HCT116 (cell line): ENCODE measurements at regions not wholly inside any gene's neighbourhood (a gene's known extent, or its start where the extent isn't known, plus 50 kb on each side); places are given as distances from the start of the nearest gene placed in this dataset.

Experiments
- ATAC-seq: fragments of 200-7000 bp; cut with Tn5 transposase; 2 replicates; pipeline ENCODE4 v1.9.1; 2020; ENCODE audit warnings: mild to moderate bottlenecking, moderate library complexity
- BruUV-seq: library from RNA; stranded (reverse); fragments of 400-500 nt; replicated peaks from 2 replicates; lab custom pipeline; 2021; lab: Mats Ljungman, UMichigan
- CTCF ChIA-PET: fragments of 300-600 bp; sonication (Branson Sonifier 250); formaldehyde crosslinking; loops from one replicate; lab custom pipeline; 2021; ENCODE audit warnings: antibody characterized with exemption; lab: Charles Lee
- POLR2A ChIA-PET: fragments of 300-600, 350-600 bp; sonication (Branson Sonifier 250); formaldehyde crosslinking; loops from one replicate; lab custom pipeline; 2021; ENCODE audit warnings: antibody characterized with exemption; lab: Charles Lee
- RAD21 ChIA-PET, 2 experiments: fragments of 300-600 bp; sonication (Branson Sonifier 250); formaldehyde crosslinking; loops; one replicate each; lab custom pipeline; 2023; ENCODE audit warnings: low total read pairs in 2 of 2; ENCODE audit not compliant: uncharacterized antibody in 2 of 2, unreplicated experiment in 2 of 2, low non-redundant PET in 1 of 2; lab: Charles Lee
- DNase-seq: peaks from one replicate; pipeline ENCODE4 v3.0.0-alpha.2; 2010; ENCODE audit warnings: low read depth, low spot score
- H2AFZ ChIP-seq: fragments of 200-600 bp; shearing (Covaris generic), sonication (generic); 2 replicates; pipeline ENCODE4 v1.6.1; 2017; ENCODE audit warnings: low read depth, mixed run types, mixed read lengths, antibody characterized with exemption, low read length; ENCODE audit not compliant: poor library complexity, severe bottlenecking
- H3K27ac ChIP-seq: 2 replicates; pipeline ENCODE4 v1.5.1; 2012; ENCODE audit warnings: low read depth, low read length
- H3K27me3 ChIP-seq: fragments of 200-600 bp; sonication (generic); 2 replicates; pipeline ENCODE4 v1.6.1; 2016; ENCODE audit warnings: mixed run types, low read length, mixed read lengths; ENCODE audit not compliant: insufficient read depth
- H3K36me3 ChIP-seq, 2 experiments: fragments of 200-500 bp in 1 of 2; fragments of 200-600 bp in 1 of 2; sonication (Bioruptor generic) in 1 of 2; sonication (generic) in 1 of 2; 2 replicates each; pipeline versions ENCODE4 v1.5.1 to v1.6.1; 2014 to 2016; ENCODE audit warnings: low read length in 2 of 2, inconsistent platforms in 1 of 2, mixed read lengths in 1 of 2, mixed run types in 1 of 2; ENCODE audit not compliant: insufficient read depth in 2 of 2, control insufficient read depth in 1 of 2
- H3K4me1 ChIP-seq, 2 experiments: fragments of 200-600 bp in 1 of 2; sonication (generic) in 1 of 2; 2 replicates each; pipeline versions ENCODE4 v1.5.1 to v1.6.1; 2012 to 2017; ENCODE audit warnings: low read length in 2 of 2, inconsistent platforms in 1 of 2, mild to moderate bottlenecking in 1 of 2, mixed read lengths in 1 of 2, mixed run types in 1 of 2, moderate library complexity in 1 of 2; ENCODE audit not compliant: insufficient read depth in 2 of 2, control insufficient read depth in 1 of 2
- H3K4me2 ChIP-seq: fragments of 200-600 bp; sonication (generic); 2 replicates; pipeline ENCODE4 v1.6.1; 2017; ENCODE audit warnings: mixed run types, low read length, mixed read lengths
- H3K4me3 ChIP-seq, 2 experiments: fragments of 200-600 bp in 1 of 2; sonication (generic) in 1 of 2; replicated peaks in 1 of 2; 2 replicates each; pipeline ENCODE4 v1.5.1; 2011 to 2016; ENCODE audit warnings: low read length in 2 of 2, control low read depth in 1 of 2, low read depth in 1 of 2, mild to moderate bottlenecking in 1 of 2, mixed read lengths in 1 of 2, mixed run types in 1 of 2
- H3K79me2 ChIP-seq: fragments of 200-600 bp; sonication (generic); 2 replicates; pipeline ENCODE4 v1.6.1; 2017; ENCODE audit warnings: mild to moderate bottlenecking, mixed run types, low read length, moderate library complexity, mixed read lengths; ENCODE audit not compliant: insufficient read depth
- H3K9ac ChIP-seq: fragments of 200-600 bp; sonication (generic); 2 replicates; pipeline ENCODE4 v1.6.1; 2016; ENCODE audit warnings: low read length, mixed read lengths
- H3K9me2 ChIP-seq: fragments of 200-600 bp; sonication (generic), shearing (Covaris generic); 2 replicates; pipeline ENCODE4 v1.6.1; 2017; ENCODE audit warnings: mixed run types, mild to moderate bottlenecking, moderate library complexity; ENCODE audit not compliant: insufficient read depth
- H3K9me3 ChIP-seq, 2 experiments: fragments of 200-500 bp in 1 of 2; fragments of 200-600 bp in 1 of 2; sonication (Bioruptor generic) in 1 of 2; sonication (generic) in 1 of 2; 2 replicates each; pipeline ENCODE4 v1.6.1; 2014 to 2017; ENCODE audit warnings: low read length in 2 of 2, mixed read lengths in 2 of 2, inconsistent platforms in 1 of 2, low read depth in 1 of 2, mild to moderate bottlenecking in 1 of 2, mixed run types in 1 of 2, moderate library complexity in 1 of 2; ENCODE audit not compliant: control insufficient read depth in 1 of 2, insufficient read depth in 1 of 2
- H4K20me1 ChIP-seq: fragments of 200-600 bp; sonication (generic), shearing (Covaris generic); 2 replicates; pipeline ENCODE4 v1.6.1; 2017; ENCODE audit warnings: mixed run types, mild to moderate bottlenecking, moderate library complexity; ENCODE audit not compliant: insufficient read depth
- ATF3 ChIP-seq: IDR thresholded peaks from 2 replicates; pipeline ENCODE4 v1.6.1; 2012
- CBX3 ChIP-seq: IDR thresholded peaks from 2 replicates; pipeline ENCODE4 v1.6.1; 2012; ENCODE audit warnings: low read depth
- CEBPB ChIP-seq: IDR thresholded peaks from 2 replicates; pipeline ENCODE4 v1.6.1; 2012; ENCODE audit warnings: low read depth
- EGR1 ChIP-seq: IDR thresholded peaks from 2 replicates; pipeline ENCODE4 v1.6.1; 2012; ENCODE audit warnings: low read depth
- ELF1 ChIP-seq: IDR thresholded peaks from 2 replicates; pipeline ENCODE4 v1.6.1; 2012; ENCODE audit warnings: low read depth, borderline replicate concordance
- EZH2 ChIP-seq: fragments of 200-600 bp; sonication (generic); IDR thresholded peaks from 2 replicates; pipeline ENCODE4 v1.6.1; 2017; ENCODE audit warnings: antibody characterized with exemption, mixed run types
- JUND ChIP-seq: IDR thresholded peaks from 2 replicates; pipeline ENCODE4 v1.6.1; 2012
- MAX ChIP-seq: IDR thresholded peaks from 2 replicates; pipeline ENCODE4 v1.6.1; 2012
- POLR2A ChIP-seq: IDR thresholded peaks from 2 replicates; pipeline ENCODE4 v1.7.0; 2011; ENCODE audit warnings: borderline replicate concordance; ENCODE audit not compliant: insufficient read depth, insufficient read length; ENCODE audit errors: extremely low read depth
- POLR2AphosphoS5 ChIP-seq: IDR thresholded peaks from 2 replicates; pipeline ENCODE4 v1.6.1; 2011; ENCODE audit warnings: mild to moderate bottlenecking, low read depth, low read length, moderate library complexity
- SIN3A ChIP-seq: IDR thresholded peaks from 2 replicates; pipeline ENCODE4 v1.6.1; 2012; ENCODE audit warnings: low read depth
- SP1 ChIP-seq: IDR thresholded peaks from 2 replicates; pipeline ENCODE4 v1.6.1; 2012; ENCODE audit warnings: low read depth
- SRF ChIP-seq: IDR thresholded peaks from 2 replicates; pipeline ENCODE4 v1.6.1; 2012; ENCODE audit warnings: low read depth
- YY1 ChIP-seq: IDR thresholded peaks from 2 replicates; pipeline ENCODE4 v1.6.1; 2011; ENCODE audit warnings: low read length, low read depth, moderate library complexity, mild to moderate bottlenecking; ENCODE audit not compliant: insufficient replicate concordance; ENCODE audit errors: extremely low read depth
- ZFX ChIP-seq: fragments of 450-650 bp; IDR thresholded peaks from 2 replicates; pipeline ENCODE4 v1.6.1; 2017
- ZNF274 ChIP-seq: fragments of 200-500 bp; sonication (Bioruptor generic); IDR thresholded peaks from 2 replicates; pipeline ENCODE4 v1.6.1; 2014; ENCODE audit warnings: mild to moderate bottlenecking, low read depth, low read length, inconsistent platforms
- intact Hi-C: fragments of 100-400 bp; cut with micrococcal nuclease; formaldehyde crosslinking; loops from 2 replicates; pipeline ENCODE4 v1.10.0; 2022
- TF ChIP-seq, protein P1 (sequence below): IDR thresholded peaks from 2 replicates; pipeline ENCODE4 v1.6.1; 2011; ENCODE audit warnings: mild to moderate bottlenecking, low read length, moderate library complexity; ENCODE audit not compliant: insufficient replicate concordance; ENCODE audit errors: extremely low read depth
- TF ChIP-seq, protein P2 (sequence below), 3 experiments: fragments of 200-600 bp in 1 of 3; sonication (generic) in 1 of 3; IDR thresholded peaks in 2 of 3; conservative IDR thresholded peaks in 1 of 3; 2 replicates each; pipeline ENCODE4 v1.5.1; 2012 to 2017; ENCODE audit warnings: low read depth in 2 of 3, low read length in 2 of 3, antibody characterized with exemption in 1 of 3, borderline replicate concordance in 1 of 3, control low read depth in 1 of 3, mild to moderate bottlenecking in 1 of 3, mixed read lengths in 1 of 3, mixed run types in 1 of 3, moderate library complexity in 1 of 3; ENCODE audit not compliant: insufficient read depth in 1 of 3
- TF ChIP-seq, protein P3 (sequence below): IDR thresholded peaks from 2 replicates; pipeline ENCODE4 v1.6.1; 2012; ENCODE audit warnings: low read depth

DNA sequence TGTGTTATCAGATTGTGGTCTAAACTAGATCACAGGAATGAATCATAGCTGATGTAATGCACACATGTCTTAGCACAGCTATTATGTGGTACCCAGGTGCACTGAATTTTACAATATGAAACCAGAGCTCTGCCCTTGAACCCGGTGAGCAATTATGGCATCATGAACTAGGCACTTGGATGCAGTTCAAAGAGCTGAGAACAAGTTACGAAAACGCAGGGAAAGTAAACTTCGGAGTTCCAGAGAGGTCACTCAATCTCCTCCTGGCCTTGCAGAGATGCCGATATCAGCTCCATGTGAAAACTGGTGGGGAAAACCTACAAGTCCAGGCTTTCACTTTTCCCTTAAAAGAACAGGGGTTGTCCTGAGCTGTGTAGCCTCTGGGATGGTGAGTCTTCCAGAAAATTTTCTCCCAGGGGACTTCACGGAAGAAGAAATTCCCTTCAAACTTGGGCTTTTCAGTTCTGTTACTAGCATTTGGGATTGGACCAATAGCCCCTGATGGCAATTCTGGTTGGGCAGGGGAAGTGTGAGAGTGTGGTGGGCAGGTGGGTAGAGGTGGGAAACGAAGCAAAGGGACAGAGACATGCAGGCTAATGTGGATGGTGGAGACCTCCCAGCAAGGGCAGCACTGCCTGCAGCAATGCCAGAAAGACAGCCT, 71.1 kb upstream of the SH3BP4 start:
- Histone ChIP-seq H3K4me3 (peak overlapping the region; percentile 52), H3K9me3 (no peaks in the 10 kb centered on the region), H3K9me2 (no peaks in the 10 kb centered on the region), H3K4me2 (peak overlapping the region; percentile 70), H3K36me3 (no peaks in the 10 kb centered on the region), H3K4me1 (peaks cover 30 to 37% of the 10 kb centered on the region in 2 experiments), H2AFZ (no peak overlapping the region), H4K20me1 (no peaks in the 10 kb centered on the region), H3K27ac (peak overlapping the region; percentile 63), H3K9ac (peak overlapping the region; percentile 53), H3K79me2 (no peaks in the 10 kb centered on the region), H3K27me3 (no peaks in the 10 kb centered on the region)
- POLR2A ChIA-PET = interaction anchor here (1.4 to 1.8 kb wide), 2 partner anchors 11 to 100 kb away, joined by 3 to 5 read pairs; no protein-coding TSS in a partner anchor
- ATAC-seq (peak; percentile 62), DNase-seq (peak; percentile 59)
- CTCF ChIA-PET = interaction anchor here (1.1 to 3.4 kb wide), 10 partner anchors 20 to 338 kb away, joined by 3 to 19 read pairs (median 6); no protein-coding TSS in a partner anchor
- intact Hi-C loops = loop anchor here (5.0 to 10.0 kb wide), 2 partner anchors 186 to 227 kb away; no protein-coding TSS in a partner anchor
- BruUV-seq = no TSS peak
- RAD21 ChIA-PET = interaction anchor here (0.7 to 1.2 kb wide), 3 partner anchors 185 to 226 kb away, joined by 3 to 5 read pairs (median 3); no protein-coding TSS in a partner anchor
- peak; percentile 48 for TF ChIP-seq POLR2AphosphoS5
- TF ChIP-seq, protein P1, sequence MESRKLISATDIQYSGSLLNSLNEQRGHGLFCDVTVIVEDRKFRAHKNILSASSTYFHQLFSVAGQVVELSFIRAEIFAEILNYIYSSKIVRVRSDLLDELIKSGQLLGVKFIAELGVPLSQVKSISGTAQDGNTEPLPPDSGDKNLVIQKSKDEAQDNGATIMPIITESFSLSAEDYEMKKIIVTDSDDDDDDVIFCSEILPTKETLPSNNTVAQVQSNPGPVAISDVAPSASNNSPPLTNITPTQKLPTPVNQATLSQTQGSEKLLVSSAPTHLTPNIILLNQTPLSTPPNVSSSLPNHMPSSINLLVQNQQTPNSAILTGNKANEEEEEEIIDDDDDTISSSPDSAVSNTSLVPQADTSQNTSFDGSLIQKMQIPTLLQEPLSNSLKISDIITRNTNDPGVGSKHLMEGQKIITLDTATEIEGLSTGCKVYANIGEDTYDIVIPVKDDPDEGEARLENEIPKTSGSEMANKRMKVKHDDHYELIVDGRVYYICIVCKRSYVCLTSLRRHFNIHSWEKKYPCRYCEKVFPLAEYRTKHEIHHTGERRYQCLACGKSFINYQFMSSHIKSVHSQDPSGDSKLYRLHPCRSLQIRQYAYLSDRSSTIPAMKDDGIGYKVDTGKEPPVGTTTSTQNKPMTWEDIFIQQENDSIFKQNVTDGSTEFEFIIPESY = no peak
- no peak for TF ChIP-seq ELF1
- peak; percentile 49; the same call in 1 of the 2 replicates for TF ChIP-seq MAX
- TF ChIP-seq JUND = peak; percentile 64
- TF ChIP-seq, protein P2, sequence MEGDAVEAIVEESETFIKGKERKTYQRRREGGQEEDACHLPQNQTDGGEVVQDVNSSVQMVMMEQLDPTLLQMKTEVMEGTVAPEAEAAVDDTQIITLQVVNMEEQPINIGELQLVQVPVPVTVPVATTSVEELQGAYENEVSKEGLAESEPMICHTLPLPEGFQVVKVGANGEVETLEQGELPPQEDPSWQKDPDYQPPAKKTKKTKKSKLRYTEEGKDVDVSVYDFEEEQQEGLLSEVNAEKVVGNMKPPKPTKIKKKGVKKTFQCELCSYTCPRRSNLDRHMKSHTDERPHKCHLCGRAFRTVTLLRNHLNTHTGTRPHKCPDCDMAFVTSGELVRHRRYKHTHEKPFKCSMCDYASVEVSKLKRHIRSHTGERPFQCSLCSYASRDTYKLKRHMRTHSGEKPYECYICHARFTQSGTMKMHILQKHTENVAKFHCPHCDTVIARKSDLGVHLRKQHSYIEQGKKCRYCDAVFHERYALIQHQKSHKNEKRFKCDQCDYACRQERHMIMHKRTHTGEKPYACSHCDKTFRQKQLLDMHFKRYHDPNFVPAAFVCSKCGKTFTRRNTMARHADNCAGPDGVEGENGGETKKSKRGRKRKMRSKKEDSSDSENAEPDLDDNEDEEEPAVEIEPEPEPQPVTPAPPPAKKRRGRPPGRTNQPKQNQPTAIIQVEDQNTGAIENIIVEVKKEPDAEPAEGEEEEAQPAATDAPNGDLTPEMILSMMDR (IDR thresholded peaks at IDR 0.05 in 2 of 3, conservative IDR thresholded peaks at IDR 0.05 in 1 of 3; ENCODE audit: borderline replicate concordance in 1 of 3, insufficient read depth in 1 of 3, low read depth in 2 of 3, low read length in 2 of 3) = no peak
- TF ChIP-seq YY1 = no peak
- no peak; the same call in none of the 2 replicates for TF ChIP-seq CEBPB
- TF ChIP-seq POLR2A = no peak
- TF ChIP-seq ZNF274 = no peak
- TF ChIP-seq SP1 = peak; percentile 69
- no peak for TF ChIP-seq CBX3
- TF ChIP-seq ZFX = no peak
- TF ChIP-seq, protein P3, sequence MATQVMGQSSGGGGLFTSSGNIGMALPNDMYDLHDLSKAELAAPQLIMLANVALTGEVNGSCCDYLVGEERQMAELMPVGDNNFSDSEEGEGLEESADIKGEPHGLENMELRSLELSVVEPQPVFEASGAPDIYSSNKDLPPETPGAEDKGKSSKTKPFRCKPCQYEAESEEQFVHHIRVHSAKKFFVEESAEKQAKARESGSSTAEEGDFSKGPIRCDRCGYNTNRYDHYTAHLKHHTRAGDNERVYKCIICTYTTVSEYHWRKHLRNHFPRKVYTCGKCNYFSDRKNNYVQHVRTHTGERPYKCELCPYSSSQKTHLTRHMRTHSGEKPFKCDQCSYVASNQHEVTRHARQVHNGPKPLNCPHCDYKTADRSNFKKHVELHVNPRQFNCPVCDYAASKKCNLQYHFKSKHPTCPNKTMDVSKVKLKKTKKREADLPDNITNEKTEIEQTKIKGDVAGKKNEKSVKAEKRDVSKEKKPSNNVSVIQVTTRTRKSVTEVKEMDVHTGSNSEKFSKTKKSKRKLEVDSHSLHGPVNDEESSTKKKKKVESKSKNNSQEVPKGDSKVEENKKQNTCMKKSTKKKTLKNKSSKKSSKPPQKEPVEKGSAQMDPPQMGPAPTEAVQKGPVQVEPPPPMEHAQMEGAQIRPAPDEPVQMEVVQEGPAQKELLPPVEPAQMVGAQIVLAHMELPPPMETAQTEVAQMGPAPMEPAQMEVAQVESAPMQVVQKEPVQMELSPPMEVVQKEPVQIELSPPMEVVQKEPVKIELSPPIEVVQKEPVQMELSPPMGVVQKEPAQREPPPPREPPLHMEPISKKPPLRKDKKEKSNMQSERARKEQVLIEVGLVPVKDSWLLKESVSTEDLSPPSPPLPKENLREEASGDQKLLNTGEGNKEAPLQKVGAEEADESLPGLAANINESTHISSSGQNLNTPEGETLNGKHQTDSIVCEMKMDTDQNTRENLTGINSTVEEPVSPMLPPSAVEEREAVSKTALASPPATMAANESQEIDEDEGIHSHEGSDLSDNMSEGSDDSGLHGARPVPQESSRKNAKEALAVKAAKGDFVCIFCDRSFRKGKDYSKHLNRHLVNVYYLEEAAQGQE = no peak
- TF ChIP-seq EZH2 = no peak
- TF ChIP-seq ATF3 = peak; percentile 69
- TF ChIP-seq SRF = peak; percentile 35; the same call in 1 of the 2 replicates
- TF ChIP-seq SIN3A = no peak; the same call in 1 of the 2 replicates
- no peak for TF ChIP-seq EGR1
